ENCODE measurements at regions not wholly inside any gene's neighbourhood (a gene's known extent, or its start where the extent isn't known, plus 50 kb on each side); places are given as distances from the start of the nearest gene placed in this dataset.
"Not testable (repeated sequence)": the region's sequence is repeated elsewhere in the genome, so short reads cannot be mapped to it uniquely, and the experiment has no call there.

GRCh38 chr1:194447636-194448035 is 1261.2 kb upstream of the B3GALT2 start:
- H3K4me1 ChIP-seq (ENCODE audit: control insufficient read depth, insufficient read depth, low read length): no peaks in the 10 kb centered on the region
- H3K9ac ChIP-seq (ENCODE audit: low read length): no peak overlapping the region
- no peak overlapping the region for H3K4me3 ChIP-seq (ENCODE audit: low read length)
- no peak overlapping the region for H3K27ac ChIP-seq (ENCODE audit: low read depth, low read length)
- no peaks in the 10 kb centered on the region for H3K27me3 ChIP-seq (ENCODE audit: control insufficient read depth, insufficient read depth, low read length)
- no peaks in the 10 kb centered on the region for H3K36me3 ChIP-seq (ENCODE audit: control insufficient read depth, insufficient read depth, low read length)

GRCh38 chr1:194445244-194445643 is 1258.8 kb upstream of the B3GALT2 start:
- H3K4me1 ChIP-seq (ENCODE audit: control insufficient read depth, insufficient read depth, low read length): no peaks in the 10 kb centered on the region
- H3K9ac ChIP-seq (ENCODE audit: low read length): no peak overlapping the region

GRCh38 chr1:194442901-194443575 is 1256.6 kb upstream of the B3GALT2 start:
- Histone ChIP-seq H3K9ac (ENCODE audit: low read length) (no peak overlapping the region), H3K4me3 (ENCODE audit: low read length) (no peak overlapping the region), H3K27ac (ENCODE audit: low read depth, low read length) (no peak overlapping the region), H3K36me3 (ENCODE audit: control insufficient read depth, insufficient read depth, low read length) (no peaks in the 10 kb centered on the region), H3K4me1 (ENCODE audit: control insufficient read depth, insufficient read depth, low read length) (no peaks in the 10 kb centered on the region), H3K27me3 (ENCODE audit: control insufficient read depth, insufficient read depth, low read length) (no peaks in the 10 kb centered on the region)

More at GRCh38 chr1:194445244-194445643, 1258.8 kb upstream of the B3GALT2 start:
- no peak overlapping the region for H3K27ac ChIP-seq (ENCODE audit: low read depth, low read length)
- H3K27me3 ChIP-seq (ENCODE audit: control insufficient read depth, insufficient read depth, low read length): no peaks in the 10 kb centered on the region
- H3K4me3 ChIP-seq (ENCODE audit: low read length): no peak overlapping the region
- H3K36me3 ChIP-seq (ENCODE audit: control insufficient read depth, insufficient read depth, low read length): no peaks in the 10 kb centered on the region

GRCh38 chr1:194437135-194437534 is 1250.7 kb upstream of the B3GALT2 start:
- H3K27me3 ChIP-seq (ENCODE audit: control insufficient read depth, insufficient read depth, low read length): no peaks in the 10 kb centered on the region
- no peak overlapping the region for H3K4me3 ChIP-seq (ENCODE audit: low read length)
- no peak overlapping the region for H3K9ac ChIP-seq (ENCODE audit: low read length)
- no peaks in the 10 kb centered on the region for H3K36me3 ChIP-seq (ENCODE audit: control insufficient read depth, insufficient read depth, low read length)
- H3K4me1 ChIP-seq (ENCODE audit: control insufficient read depth, insufficient read depth, low read length): no peaks in the 10 kb centered on the region
- H3K27ac ChIP-seq (ENCODE audit: low read depth, low read length): no peak overlapping the region

GRCh38 chr1:194431121-194431520 is 1244.7 kb upstream of the B3GALT2 start:
- H3K27me3 ChIP-seq (ENCODE audit: control insufficient read depth, insufficient read depth, low read length): no peaks in the 10 kb centered on the region
- no peaks in the 10 kb centered on the region for H3K4me1 ChIP-seq (ENCODE audit: control insufficient read depth, insufficient read depth, low read length)
- no peak overlapping the region for H3K27ac ChIP-seq (ENCODE audit: low read depth, low read length)
- no peaks in the 10 kb centered on the region for H3K36me3 ChIP-seq (ENCODE audit: control insufficient read depth, insufficient read depth, low read length)
- no peak overlapping the region for H3K9ac ChIP-seq (ENCODE audit: low read length)
- H3K4me3 ChIP-seq (ENCODE audit: low read length): no peak overlapping the region

GRCh38 chr1:194420706-194421105 is 1234.3 kb upstream of the B3GALT2 start:
- Histone ChIP-seq H3K27me3 (ENCODE audit: control insufficient read depth, insufficient read depth, low read length) (no peaks in the 10 kb centered on the region), H3K9ac (ENCODE audit: low read length) (no peak overlapping the region), H3K36me3 (ENCODE audit: control insufficient read depth, insufficient read depth, low read length) (no peaks in the 10 kb centered on the region), H3K4me1 (ENCODE audit: control insufficient read depth, insufficient read depth, low read length) (no peaks in the 10 kb centered on the region), H3K4me3 (ENCODE audit: low read length) (no peak overlapping the region), H3K27ac (ENCODE audit: low read depth, low read length) (no peak overlapping the region)

- Histone ChIP-seq H3K4me1 (ENCODE audit: control insufficient read depth, insufficient read depth, low read length) (no peaks in the 10 kb centered on the region), H3K4me3 (ENCODE audit: low read length) (no peak overlapping the region), H3K9ac (ENCODE audit: low read length) (no peak overlapping the region), H3K36me3 (ENCODE audit: control insufficient read depth, insufficient read depth, low read length) (no peaks in the 10 kb centered on the region), H3K27ac (ENCODE audit: low read depth, low read length) (no peak overlapping the region), H3K27me3 (ENCODE audit: control insufficient read depth, insufficient read depth, low read length) (no peaks in the 10 kb centered on the region)
Observed at GRCh38 chr1:194419721-194420120, 1233.3 kb upstream of the B3GALT2 start.

- H3K27ac ChIP-seq (ENCODE audit: low read depth, low read length): no peak overlapping the region
- no peak overlapping the region for H3K9ac ChIP-seq (ENCODE audit: low read length)
Observed at GRCh38 chr1:194410756-194411155, 1224.3 kb upstream of the B3GALT2 start.

GRCh38 chr1:194407238-194407637 is 1220.8 kb upstream of the B3GALT2 start:
- not testable (repeated sequence) for H3K27ac ChIP-seq (ENCODE audit: low read depth, low read length); H3K4me1 ChIP-seq (ENCODE audit: control insufficient read depth, insufficient read depth, low read length); H3K27me3 ChIP-seq (ENCODE audit: control insufficient read depth, insufficient read depth, low read length); H3K9ac ChIP-seq (ENCODE audit: low read length); H3K4me3 ChIP-seq (ENCODE audit: low read length); H3K36me3 ChIP-seq (ENCODE audit: control insufficient read depth, insufficient read depth, low read length)

More at GRCh38 chr1:194410756-194411155, 1224.3 kb upstream of the B3GALT2 start:
- H3K27me3 ChIP-seq (ENCODE audit: control insufficient read depth, insufficient read depth, low read length): no peaks in the 10 kb centered on the region
- H3K36me3 ChIP-seq (ENCODE audit: control insufficient read depth, insufficient read depth, low read length): no peaks in the 10 kb centered on the region
- no peaks in the 10 kb centered on the region for H3K4me1 ChIP-seq (ENCODE audit: control insufficient read depth, insufficient read depth, low read length)
- H3K4me3 ChIP-seq (ENCODE audit: low read length): no peak overlapping the region

GRCh38 chr1:194394676-194395075 is 1208.3 kb upstream of the B3GALT2 start:
- H3K4me1 ChIP-seq (ENCODE audit: control insufficient read depth, insufficient read depth, low read length): no peaks in the 10 kb centered on the region
- no peak overlapping the region for H3K9ac ChIP-seq (ENCODE audit: low read length)
- no peaks in the 10 kb centered on the region for H3K36me3 ChIP-seq (ENCODE audit: control insufficient read depth, insufficient read depth, low read length)
- H3K27ac ChIP-seq (ENCODE audit: low read depth, low read length): no peak overlapping the region
- no peaks in the 10 kb centered on the region for H3K27me3 ChIP-seq (ENCODE audit: control insufficient read depth, insufficient read depth, low read length)
- H3K4me3 ChIP-seq (ENCODE audit: low read length): no peak overlapping the region

- no peak overlapping the region for H3K4me3 ChIP-seq (ENCODE audit: low read length)
- no peaks in the 10 kb centered on the region for H3K27me3 ChIP-seq (ENCODE audit: control insufficient read depth, insufficient read depth, low read length)
- H3K4me1 ChIP-seq (ENCODE audit: control insufficient read depth, insufficient read depth, low read length): no peaks in the 10 kb centered on the region
- H3K27ac ChIP-seq (ENCODE audit: low read depth, low read length): no peak overlapping the region
- H3K9ac ChIP-seq (ENCODE audit: low read length): no peak overlapping the region
- no peaks in the 10 kb centered on the region for H3K36me3 ChIP-seq (ENCODE audit: control insufficient read depth, insufficient read depth, low read length)
Observed at GRCh38 chr1:194387531-194387930, 1201.1 kb upstream of the B3GALT2 start.

GRCh38 chr1:194378517-194378916 is 1192.1 kb upstream of the B3GALT2 start:
- Histone ChIP-seq H3K27me3 (ENCODE audit: control insufficient read depth, insufficient read depth, low read length) (no peaks in the 10 kb centered on the region), H3K4me3 (ENCODE audit: low read length) (no peak overlapping the region), H3K9ac (ENCODE audit: low read length) (no peak overlapping the region), H3K36me3 (ENCODE audit: control insufficient read depth, insufficient read depth, low read length) (no peaks in the 10 kb centered on the region), H3K4me1 (ENCODE audit: control insufficient read depth, insufficient read depth, low read length) (no peaks in the 10 kb centered on the region), H3K27ac (ENCODE audit: low read depth, low read length) (no peak overlapping the region)

- Histone ChIP-seq H3K4me3 (ENCODE audit: low read length) (no peak overlapping the region), H3K27me3 (ENCODE audit: control insufficient read depth, insufficient read depth, low read length) (no peaks in the 10 kb centered on the region), H3K9ac (ENCODE audit: low read length) (no peak overlapping the region), H3K4me1 (ENCODE audit: control insufficient read depth, insufficient read depth, low read length) (no peaks in the 10 kb centered on the region), H3K27ac (ENCODE audit: low read depth, low read length) (no peak overlapping the region), H3K36me3 (ENCODE audit: control insufficient read depth, insufficient read depth, low read length) (no peaks in the 10 kb centered on the region)
Observed at GRCh38 chr1:194374649-194375048, 1188.2 kb upstream of the B3GALT2 start.
